Skin epidermis (tissue), 12 donors: ENCODE measurements at regions not wholly inside any gene's neighbourhood (a gene's known extent, or its start where the extent isn't known, plus 50 kb on each side); places are given as distances from the start of the nearest gene placed in this dataset.

Experiments used
- H3K27ac ChIP-seq, 21 experiments: fragments of 200-600 bp; sonication (generic) in 11 of 21; one replicate each; pipeline ENCODE4 v1.5.0; 2020; ENCODE audit warnings: mild to moderate bottlenecking in 3 of 21, inconsistent platforms in 2 of 21, moderate library complexity in 2 of 21
- H3K4me3 ChIP-seq, 7 experiments: fragments of 200-600 bp; sonication (generic) in 2 of 7; one replicate each; pipeline ENCODE4 v1.5.0; 2020; ENCODE audit warnings: inconsistent platforms in 2 of 7, mild to moderate bottlenecking in 2 of 7, moderate library complexity in 1 of 7

- no peak overlapping the region for H3K27ac ChIP-seq
- no peak overlapping the region for H3K4me3 ChIP-seq
Observed at GRCh38 chr21:32061729-32062128, 188.9 kb downstream of the HUNK start.

- Histone ChIP-seq H3K27ac (no peak overlapping the region), H3K4me3 (no peak overlapping the region)
Observed at GRCh38 chr21:32056791-32057190, 184.0 kb downstream of the HUNK start.

GRCh38 chr21:32055305-32055704, 182.5 kb downstream of the HUNK start:
- H3K4me3 ChIP-seq: no peak overlapping the region
- no peak overlapping the region for H3K27ac ChIP-seq
